ENCODE measurements at regions not wholly inside any gene's neighbourhood (a gene's known extent, or its start where the extent isn't known, plus 50 kb on each side); places are given as distances from the start of the nearest gene placed in this dataset.

DNA sequence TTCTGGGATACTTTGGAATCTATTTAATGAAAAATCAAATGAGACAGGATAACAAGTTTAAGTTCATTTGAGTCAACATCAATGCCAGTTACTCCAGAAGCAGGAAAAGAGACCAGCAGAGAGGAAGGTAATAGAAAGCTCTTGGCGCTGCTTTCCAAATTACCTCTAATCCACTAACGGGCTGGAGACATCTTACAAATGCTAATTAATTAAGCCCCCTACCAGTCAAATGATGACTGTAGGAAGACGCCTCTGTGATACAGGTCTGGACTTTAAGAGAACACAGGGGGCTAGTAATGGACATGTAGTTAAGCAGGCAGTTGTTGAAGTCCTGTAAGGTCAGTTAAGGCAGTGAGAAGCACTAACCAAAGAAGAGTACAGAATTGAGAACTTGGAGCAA, 65.3 kb upstream of the HTR4 start:
- Histone ChIP-seq H3K14ac (ENCODE audit: insufficient read depth, low read length) (no peak overlapping the region), H2BK5ac (ENCODE audit: insufficient read length, low read length) (no peak overlapping the region), H2BK12ac (ENCODE audit: insufficient read length, low read depth, low read length) (no peak overlapping the region), H2BK15ac (ENCODE audit: low read depth, low read length) (no peak overlapping the region), H4K91ac (ENCODE audit: insufficient read length, low read depth, low read length) (no peak overlapping the region), H3K9me3 (ENCODE audit: control insufficient read depth, low read depth, low read length) (no peaks in the 10 kb centered on the region), H4K5ac (ENCODE audit: insufficient read length, low read depth, low read length) (no peak overlapping the region), H3K23me2 (ENCODE audit: insufficient read length, low read depth, low read length, poor library complexity, severe bottlenecking) (no peaks in the 10 kb centered on the region), H2BK120ac (ENCODE audit: low read depth, low read length, poor library complexity, severe bottlenecking) (no peak overlapping the region), H4K20me1 (ENCODE audit: control insufficient read depth, insufficient read depth, insufficient read length) (no peaks in the 10 kb centered on the region), H4K8ac (replicated peaks; ENCODE audit: insufficient read length, low read depth, low read length) (no peak overlapping the region), H3K9ac (ENCODE audit: extremely low read depth, insufficient read length, low read length) (no peak overlapping the region), H2BK20ac (ENCODE audit: low read depth, low read length, poor library complexity, severe bottlenecking) (no peak overlapping the region), H3T11ph (ENCODE audit: low read length) (no peak overlapping the region), H3K23ac (ENCODE audit: insufficient read length, low read depth, low read length) (no peak overlapping the region), H2AFZ (ENCODE audit: low read length) (no peak overlapping the region), H3K27me3 (ENCODE audit: insufficient read depth, low read length) (no peaks in the 10 kb centered on the region), H3K4me1 (ENCODE audit: insufficient read depth, low read length) (no peaks in the 10 kb centered on the region), H3K27ac (ENCODE audit: insufficient read length, low read depth, low read length) (no peak overlapping the region), H3K18ac (ENCODE audit: insufficient read length, low read depth, low read length) (no peak overlapping the region), H3K56ac (ENCODE audit: insufficient read length, low read depth, low read length) (no peak overlapping the region), H3K79me2 (ENCODE audit: insufficient read depth, low read length) (no peaks in the 10 kb centered on the region), H3K4me2 (ENCODE audit: insufficient read depth, insufficient read length, low read length) (no peak overlapping the region), H2AK5ac (ENCODE audit: insufficient read length, low read length) (no peak overlapping the region), H3K4ac (ENCODE audit: low read depth, low read length) (no peak overlapping the region), H3K79me1 (ENCODE audit: insufficient read depth, low read depth, low read length, poor library complexity, severe bottlenecking) (no peaks in the 10 kb centered on the region)
- TF ChIP-seq, protein P1, sequence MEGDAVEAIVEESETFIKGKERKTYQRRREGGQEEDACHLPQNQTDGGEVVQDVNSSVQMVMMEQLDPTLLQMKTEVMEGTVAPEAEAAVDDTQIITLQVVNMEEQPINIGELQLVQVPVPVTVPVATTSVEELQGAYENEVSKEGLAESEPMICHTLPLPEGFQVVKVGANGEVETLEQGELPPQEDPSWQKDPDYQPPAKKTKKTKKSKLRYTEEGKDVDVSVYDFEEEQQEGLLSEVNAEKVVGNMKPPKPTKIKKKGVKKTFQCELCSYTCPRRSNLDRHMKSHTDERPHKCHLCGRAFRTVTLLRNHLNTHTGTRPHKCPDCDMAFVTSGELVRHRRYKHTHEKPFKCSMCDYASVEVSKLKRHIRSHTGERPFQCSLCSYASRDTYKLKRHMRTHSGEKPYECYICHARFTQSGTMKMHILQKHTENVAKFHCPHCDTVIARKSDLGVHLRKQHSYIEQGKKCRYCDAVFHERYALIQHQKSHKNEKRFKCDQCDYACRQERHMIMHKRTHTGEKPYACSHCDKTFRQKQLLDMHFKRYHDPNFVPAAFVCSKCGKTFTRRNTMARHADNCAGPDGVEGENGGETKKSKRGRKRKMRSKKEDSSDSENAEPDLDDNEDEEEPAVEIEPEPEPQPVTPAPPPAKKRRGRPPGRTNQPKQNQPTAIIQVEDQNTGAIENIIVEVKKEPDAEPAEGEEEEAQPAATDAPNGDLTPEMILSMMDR (conservative IDR thresholded peaks at IDR 0.05) = no peak
- DNase-seq = no peak
- Mint-ChIP-seq H3K27me3 (ENCODE audit: low read depth) (peaks cover 19% of the 10 kb centered on the region), H3K27ac (no peak overlapping the region), H3K9me3 (no peaks in the 10 kb centered on the region; a peak in 1 of 5 replicates), H3K4me1 (peaks cover 18 to 20% of the 10 kb centered on the region in 2 experiments), H3K36me3 (ENCODE audit: insufficient read depth in 1 of 3, low read depth in 3 of 3) (no peaks in the 10 kb centered on the region), H3K4me3 (no peak overlapping the region; a peak in 1 of 5 replicates)
- WGBS (ENCODE audit: extremely low coverage, insufficient read length, low lambda C conversion rate) = no CpG with 5 or more reads among the region's 3 CpGs

All from H9 (cell line).